Lower lobe of right lung (tissue), 2 donors: ENCODE measurements at regions not wholly inside any gene's neighbourhood (a gene's known extent, or its start where the extent isn't known, plus 50 kb on each side); places are given as distances from the start of the nearest gene placed in this dataset.

Experiments
- ATAC-seq, 2 donors: fragments of 200-7000 bp; cut with Tn5 transposase; one replicate each; pipeline ENCODE4 v1.9.1; 2020 to 2022; ENCODE audit warnings: mild to moderate bottlenecking in 2 of 2, moderate library complexity in 2 of 2
- DNase-seq: peaks from one replicate; pipeline ENCODE4 v3.0.0-alpha.2; 2020
- H3K27ac ChIP-seq: fragments of 200-600 bp; one replicate; pipeline ENCODE4 v1.8.0; 2022
- H3K27me3 ChIP-seq: fragments of 200-600 bp; one replicate; pipeline ENCODE4 v1.8.0; 2022; ENCODE audit warnings: low read depth
- H3K36me3 ChIP-seq: fragments of 200-600 bp; one replicate; pipeline ENCODE4 v1.8.0; 2022; ENCODE audit warnings: mild to moderate bottlenecking
- H3K4me1 ChIP-seq: fragments of 200-600 bp; one replicate; pipeline ENCODE4 v1.8.0; 2022
- H3K4me3 ChIP-seq: fragments of 200-600 bp; one replicate; pipeline ENCODE4 v1.8.0; 2022; ENCODE audit warnings: mild to moderate bottlenecking
- H3K9me3 ChIP-seq: fragments of 200-600 bp; one replicate; pipeline ENCODE4 v1.8.0; 2022
- intact Hi-C: fragments of 100-400 bp; cut with DNase I; formaldehyde crosslinking; loops from one replicate; pipeline ENCODE4 v1.11.0; 2022
- TF ChIP-seq, protein P1 (sequence below): fragments of 200-600 bp; IDR thresholded peaks from one replicate; pipeline ENCODE4 v1.8.0; 2022; ENCODE audit warnings: antibody characterized with exemption, mild to moderate bottlenecking
- donor health status: DM: no; HTN: yes; CAD: no; lungs with severe emphysema.

DNA sequence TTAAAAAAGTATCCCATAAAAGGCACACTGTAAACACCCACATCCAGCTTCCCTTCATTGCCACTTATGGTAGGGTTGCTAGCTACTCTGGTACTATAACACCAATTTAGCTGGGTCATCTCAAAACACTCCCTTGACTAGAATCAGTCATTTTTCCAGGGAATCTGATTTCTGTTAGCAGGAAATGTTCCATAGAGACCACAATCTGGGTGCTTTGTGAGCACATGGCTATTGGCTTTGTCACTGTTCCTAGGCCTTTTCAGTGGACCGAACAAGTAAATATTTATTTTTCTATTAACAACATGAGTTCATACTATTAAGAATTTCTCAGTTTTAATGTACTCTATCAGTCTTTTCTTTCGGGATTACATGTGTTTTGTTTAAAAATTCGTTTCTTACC lies 404.7 kb upstream of the GNPDA2 start:
- no peaks in the 10 kb centered on the region for H3K9me3 ChIP-seq
- no peaks in the 10 kb centered on the region for H3K4me1 ChIP-seq
- ATAC-seq (no peak), DNase-seq (no peak)
- TF ChIP-seq, protein P1, sequence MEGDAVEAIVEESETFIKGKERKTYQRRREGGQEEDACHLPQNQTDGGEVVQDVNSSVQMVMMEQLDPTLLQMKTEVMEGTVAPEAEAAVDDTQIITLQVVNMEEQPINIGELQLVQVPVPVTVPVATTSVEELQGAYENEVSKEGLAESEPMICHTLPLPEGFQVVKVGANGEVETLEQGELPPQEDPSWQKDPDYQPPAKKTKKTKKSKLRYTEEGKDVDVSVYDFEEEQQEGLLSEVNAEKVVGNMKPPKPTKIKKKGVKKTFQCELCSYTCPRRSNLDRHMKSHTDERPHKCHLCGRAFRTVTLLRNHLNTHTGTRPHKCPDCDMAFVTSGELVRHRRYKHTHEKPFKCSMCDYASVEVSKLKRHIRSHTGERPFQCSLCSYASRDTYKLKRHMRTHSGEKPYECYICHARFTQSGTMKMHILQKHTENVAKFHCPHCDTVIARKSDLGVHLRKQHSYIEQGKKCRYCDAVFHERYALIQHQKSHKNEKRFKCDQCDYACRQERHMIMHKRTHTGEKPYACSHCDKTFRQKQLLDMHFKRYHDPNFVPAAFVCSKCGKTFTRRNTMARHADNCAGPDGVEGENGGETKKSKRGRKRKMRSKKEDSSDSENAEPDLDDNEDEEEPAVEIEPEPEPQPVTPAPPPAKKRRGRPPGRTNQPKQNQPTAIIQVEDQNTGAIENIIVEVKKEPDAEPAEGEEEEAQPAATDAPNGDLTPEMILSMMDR, result no peak
- H3K4me3 ChIP-seq, result no peak overlapping the region
- intact Hi-C loops, result no loop called here
- H3K27ac ChIP-seq, result no peak overlapping the region
- no peaks in the 10 kb centered on the region for H3K36me3 ChIP-seq
- H3K27me3 ChIP-seq, result no peaks in the 10 kb centered on the region

DNA sequence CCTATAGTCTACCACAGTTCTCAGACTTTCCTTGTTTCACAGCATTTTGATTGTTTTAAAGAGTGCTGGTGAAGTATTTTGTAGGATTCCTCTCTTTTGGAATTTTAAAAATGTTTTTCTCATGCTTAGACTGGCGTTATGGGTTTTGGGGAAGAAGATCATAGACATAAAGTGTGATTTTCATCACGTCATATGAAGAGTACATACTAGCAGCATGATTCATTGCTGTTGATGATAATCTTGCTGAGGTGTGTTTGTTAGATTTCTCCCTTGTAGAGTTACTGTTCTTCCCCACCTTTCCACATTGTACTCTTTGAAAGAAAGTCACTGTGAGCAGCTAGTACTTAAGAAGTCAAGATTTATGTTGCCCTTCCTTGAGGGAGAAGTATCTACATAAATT lies 396.1 kb upstream of the GNPDA2 start:
- DNase-seq (no peak), ATAC-seq (no peak)
- TF ChIP-seq, protein P1, result no peak
- Histone ChIP-seq H3K4me3 (no peak overlapping the region), H3K4me1 (no peaks in the 10 kb centered on the region), H3K27me3 (no peaks in the 10 kb centered on the region), H3K36me3 (no peaks in the 10 kb centered on the region), H3K9me3 (no peaks in the 10 kb centered on the region), H3K27ac (no peak overlapping the region)
- intact Hi-C loops, result no loop called here

DNA sequence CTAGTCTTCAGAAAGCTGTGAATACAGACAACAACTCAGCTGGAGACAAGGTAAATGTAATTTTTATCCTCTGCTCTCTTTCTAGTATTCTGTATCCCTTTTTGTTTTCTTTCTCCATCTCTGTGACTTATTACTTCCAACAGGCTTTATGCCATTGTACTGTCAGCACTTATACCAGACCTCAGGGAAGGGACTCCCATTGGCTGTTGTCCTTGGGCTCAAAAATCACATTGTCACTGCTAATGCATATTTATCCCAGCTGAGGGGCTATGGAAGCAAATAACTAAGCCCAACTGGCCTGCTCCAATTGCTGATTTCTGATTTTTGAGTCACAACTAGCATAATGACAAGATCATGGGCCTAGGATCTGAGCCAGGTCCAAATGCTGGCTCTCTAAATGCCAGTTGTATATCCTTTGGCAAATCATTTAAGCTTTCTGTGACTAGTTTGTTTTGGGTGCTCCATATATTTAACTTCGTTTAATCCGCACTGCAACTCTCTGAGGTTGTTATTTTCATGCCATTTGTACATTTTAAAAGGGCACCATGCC lies 395.1 kb upstream of the GNPDA2 start:
- TF ChIP-seq, protein P1, result no peak
- DNase-seq, result no peak

DNA sequence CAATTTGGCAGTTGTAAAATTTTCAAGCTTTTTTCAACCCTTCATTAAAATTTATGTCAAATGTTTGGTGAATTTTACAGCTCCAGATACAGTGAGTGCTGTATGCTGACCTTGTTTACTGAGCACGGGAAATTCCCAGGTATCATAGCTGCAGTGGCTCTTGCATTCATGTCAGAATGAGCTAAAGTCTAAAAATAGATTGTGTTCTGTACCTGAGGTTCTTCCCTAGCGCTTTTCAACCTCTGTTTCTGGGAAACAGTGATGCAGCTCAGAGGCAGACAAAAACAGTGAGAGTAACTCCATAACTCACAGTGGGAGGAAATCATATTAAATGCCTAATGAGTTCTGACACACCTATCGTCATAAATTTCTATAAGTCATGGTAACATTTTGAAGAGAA lies 393.8 kb upstream of the GNPDA2 start:
- Histone ChIP-seq H3K27ac (no peak overlapping the region), H3K36me3 (no peaks in the 10 kb centered on the region), H3K4me1 (no peaks in the 10 kb centered on the region), H3K27me3 (no peaks in the 10 kb centered on the region), H3K9me3 (no peaks in the 10 kb centered on the region), H3K4me3 (no peak overlapping the region)
- ATAC-seq (peak in 1 of 2 donors; percentile 61), DNase-seq (no peak)
- intact Hi-C loops, result no loop called here
- TF ChIP-seq, protein P1, result no peak

More for the DNA sequence above, 395.1 kb upstream of the GNPDA2 start:
- intact Hi-C loops, result no loop called here
- no peak overlapping the region for H3K4me3 ChIP-seq
- no peaks in the 10 kb centered on the region for H3K9me3 ChIP-seq
- H3K27ac ChIP-seq, result no peak overlapping the region
- no peak for ATAC-seq
- H3K4me1 ChIP-seq, result no peaks in the 10 kb centered on the region
- no peaks in the 10 kb centered on the region for H3K36me3 ChIP-seq
- no peaks in the 10 kb centered on the region for H3K27me3 ChIP-seq

DNA sequence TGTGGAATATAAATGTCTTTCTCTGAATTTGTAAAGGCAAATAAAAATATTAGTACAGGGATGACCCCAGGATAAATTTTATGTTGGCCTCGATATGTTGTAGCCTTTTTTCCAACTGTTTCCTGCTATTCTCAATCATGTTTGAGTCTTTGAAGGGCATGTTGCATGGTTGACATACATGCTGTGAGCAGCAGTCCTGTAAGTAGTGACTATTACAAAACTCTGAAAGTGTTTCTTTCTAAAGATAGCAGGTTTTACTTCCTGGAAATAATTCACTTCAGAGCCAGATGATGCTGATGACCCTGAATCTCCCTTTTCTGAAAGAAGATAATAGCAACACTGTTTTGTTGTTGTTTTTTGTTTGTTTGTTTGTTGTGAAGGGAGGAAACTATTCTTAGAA lies 393.0 kb upstream of the GNPDA2 start:
- Histone ChIP-seq H3K9me3 (no peaks in the 10 kb centered on the region), H3K36me3 (no peaks in the 10 kb centered on the region), H3K4me3 (no peak overlapping the region), H3K4me1 (no peaks in the 10 kb centered on the region), H3K27ac (no peak overlapping the region), H3K27me3 (no peaks in the 10 kb centered on the region)
- ATAC-seq (no peak), DNase-seq (no peak)
- TF ChIP-seq, protein P1, result no peak
- intact Hi-C loops, result no loop called here

DNA sequence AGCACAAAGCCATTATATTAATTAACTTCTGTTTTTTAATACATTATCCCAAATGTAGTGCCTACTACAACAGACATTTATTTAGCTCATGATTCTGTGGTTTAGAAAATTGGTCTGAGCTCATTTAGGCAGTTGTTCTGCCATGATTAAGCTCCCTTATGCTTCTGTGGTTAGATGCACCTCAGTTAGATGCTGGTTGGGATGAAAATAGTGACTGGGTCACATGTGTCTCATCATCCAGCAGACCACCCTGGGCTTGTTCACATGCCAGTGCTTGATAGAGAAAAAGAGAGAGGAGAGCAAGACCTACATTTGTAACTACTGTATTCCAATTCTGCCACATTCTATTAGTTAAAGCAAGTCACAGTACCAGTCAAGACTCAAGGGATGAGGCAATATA lies 376.4 kb upstream of the GNPDA2 start:
- H3K4me3 ChIP-seq, result no peak overlapping the region
- H3K27ac ChIP-seq, result no peak overlapping the region
- no peaks in the 10 kb centered on the region for H3K27me3 ChIP-seq
- H3K36me3 ChIP-seq, result no peaks in the 10 kb centered on the region
- DNase-seq (no peak), ATAC-seq (no peak)
- TF ChIP-seq, protein P1, result no peak
- intact Hi-C loops, result no loop called here
- H3K9me3 ChIP-seq, result no peaks in the 10 kb centered on the region
- no peaks in the 10 kb centered on the region for H3K4me1 ChIP-seq
